ENCODE measurements at regions not wholly inside any gene's neighbourhood (a gene's known extent, or its start where the extent isn't known, plus 50 kb on each side); places are given as distances from the start of the nearest gene placed in this dataset.

GRCh38 chr19:30997222-30997621, 352.0 kb downstream of the TSHZ3 start:
- no peak for DNase-seq (ENCODE audit: low read depth)
- TF ChIP-seq CTCF (IDR thresholded peaks at IDR 0.05; ENCODE audit: insufficient read depth, low read depth, low read length), result no peak
- no peak overlapping the region for H3K4me3 ChIP-seq (ENCODE audit: low read depth, low read length)

- TF ChIP-seq CTCF (IDR thresholded peaks at IDR 0.05; ENCODE audit: insufficient read depth, low read depth, low read length), result no peak
- DNase-seq (ENCODE audit: low read depth), result no peak
- no peak overlapping the region for H3K4me3 ChIP-seq (ENCODE audit: low read depth, low read length)
Observed at GRCh38 chr19:30978639-30979038, 370.6 kb downstream of the TSHZ3 start.

- H3K4me3 ChIP-seq (ENCODE audit: low read depth, low read length), result no peak overlapping the region
- DNase-seq (ENCODE audit: low read depth), result no peak
- no peak for TF ChIP-seq CTCF (IDR thresholded peaks at IDR 0.05; ENCODE audit: insufficient read depth, low read depth, low read length)
Observed at GRCh38 chr19:30969591-30969990, 379.6 kb downstream of the TSHZ3 start.

GRCh38 chr19:30968841-30969399, 380.3 kb downstream of the TSHZ3 start:
- no peak for TF ChIP-seq CTCF (IDR thresholded peaks at IDR 0.05; ENCODE audit: insufficient read depth, low read depth, low read length)
- no peak overlapping the region for H3K4me3 ChIP-seq (ENCODE audit: low read depth, low read length)
- DNase-seq (ENCODE audit: low read depth), result no peak

GRCh38 chr19:30968210-30968609, 381.0 kb downstream of the TSHZ3 start:
- DNase-seq (ENCODE audit: low read depth), result no peak
- TF ChIP-seq CTCF (IDR thresholded peaks at IDR 0.05; ENCODE audit: insufficient read depth, low read depth, low read length), result no peak
- no peak overlapping the region for H3K4me3 ChIP-seq (ENCODE audit: low read depth, low read length)

GRCh38 chr19:30966486-30966885, 382.8 kb downstream of the TSHZ3 start:
- DNase-seq (ENCODE audit: low read depth), result no peak
- no peak overlapping the region for H3K4me3 ChIP-seq (ENCODE audit: low read depth, low read length)
- TF ChIP-seq CTCF (IDR thresholded peaks at IDR 0.05; ENCODE audit: insufficient read depth, low read depth, low read length), result no peak

- no peak overlapping the region for H3K4me3 ChIP-seq (ENCODE audit: low read depth, low read length)
- no peak for TF ChIP-seq CTCF (IDR thresholded peaks at IDR 0.05; ENCODE audit: insufficient read depth, low read depth, low read length)
- DNase-seq (ENCODE audit: low read depth), result no peak
Observed at GRCh38 chr19:30959011-30959410, 390.2 kb downstream of the TSHZ3 start.

All from fibroblast of villous mesenchyme (primary cell).